HG03565 (cell line): ENCODE measurements at regions not wholly inside any gene's neighbourhood (a gene's known extent, or its start where the extent isn't known, plus 50 kb on each side); places are given as distances from the start of the nearest gene placed in this dataset.
"Not testable (repeated sequence)": the region's sequence is repeated elsewhere in the genome, so short reads cannot be mapped to it uniquely, and the experiment has no call there.

Source experiments
- ATAC-seq: cut with Tn5 transposase; IDR thresholded peaks from one replicate; pipeline ENCODE4 v1.9.1; 2021; ENCODE audit warnings: mild to moderate bottlenecking, moderate library complexity; ENCODE audit not compliant: unreplicated experiment

GRCh38 chr13:44853641-44854040 lies 135.6 kb downstream of the NUFIP1 start:
- ATAC-seq: no peak

DNA sequence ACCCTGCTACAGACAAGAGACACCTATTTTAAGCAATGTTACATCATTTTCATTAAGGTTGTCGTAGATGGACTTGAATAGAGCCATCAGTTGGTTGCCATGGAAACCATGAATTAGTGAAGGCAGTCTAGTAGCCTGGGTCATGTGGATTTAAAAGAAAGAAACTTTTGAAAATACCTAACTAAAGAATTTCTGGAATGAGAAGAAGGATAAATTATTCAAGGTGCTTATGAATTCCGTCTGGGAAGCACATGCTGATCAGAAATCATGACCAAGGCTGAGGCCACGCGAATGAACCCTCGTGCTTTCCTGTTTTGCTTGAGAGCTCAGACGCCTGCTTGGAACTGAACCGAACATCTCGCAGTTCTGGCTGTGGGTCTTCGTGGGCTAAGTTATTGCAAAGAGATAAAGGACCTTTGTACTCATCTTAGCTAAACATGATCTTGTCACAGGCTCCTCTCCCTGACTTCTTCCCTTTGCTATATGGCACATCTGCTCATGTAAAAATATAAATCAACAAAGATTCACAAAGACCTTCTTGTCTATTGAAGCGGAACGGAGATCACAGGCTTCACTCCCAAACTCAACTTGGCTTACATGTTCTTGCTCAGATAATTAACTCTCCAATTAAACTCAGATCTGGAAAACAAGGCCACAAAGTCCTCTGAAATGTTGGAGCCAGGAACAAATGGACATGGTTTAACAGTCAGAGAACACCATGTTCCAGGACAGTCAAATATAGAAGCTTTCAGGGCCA lies 140.2 kb downstream of the NUFIP1 start:
- ATAC-seq: no peak

DNA sequence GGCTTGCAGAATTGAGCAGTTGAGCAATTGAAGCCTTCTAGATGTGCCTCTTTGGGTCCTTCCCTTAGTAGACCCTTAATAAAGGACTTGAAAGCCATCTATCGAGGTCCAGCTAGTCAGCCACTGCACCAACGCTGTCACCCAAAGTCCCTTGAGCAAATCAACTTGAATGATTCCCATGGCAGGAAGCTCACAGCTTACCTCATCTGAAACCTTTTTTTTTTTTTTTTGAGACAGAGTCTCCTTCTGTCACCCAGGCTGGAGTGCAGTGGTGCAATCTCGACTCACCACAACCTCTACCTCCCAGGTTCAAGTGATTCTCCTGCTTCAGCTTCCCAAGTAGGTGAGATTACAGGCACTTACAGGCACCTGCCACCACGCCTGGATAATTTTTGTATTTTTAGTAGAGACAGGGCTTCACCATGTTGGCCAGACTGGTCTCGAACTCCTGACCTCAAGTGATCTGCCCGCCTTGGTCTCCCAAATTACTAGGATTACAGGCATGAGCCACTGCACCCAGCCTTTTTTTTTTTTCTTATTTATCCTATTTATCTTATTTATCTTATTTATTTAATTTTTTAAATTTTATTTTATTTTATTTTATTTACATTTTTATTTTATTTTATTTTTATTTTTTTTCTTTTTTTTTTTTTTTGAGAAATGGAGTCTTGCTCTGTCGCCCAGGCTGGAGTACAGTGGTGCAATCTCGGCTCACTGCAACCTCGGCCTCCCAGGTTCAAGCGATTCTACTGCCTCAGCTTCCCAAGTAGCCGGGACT lies 143.8 kb downstream of the NUFIP1 start:
- not testable (repeated sequence) for ATAC-seq

DNA sequence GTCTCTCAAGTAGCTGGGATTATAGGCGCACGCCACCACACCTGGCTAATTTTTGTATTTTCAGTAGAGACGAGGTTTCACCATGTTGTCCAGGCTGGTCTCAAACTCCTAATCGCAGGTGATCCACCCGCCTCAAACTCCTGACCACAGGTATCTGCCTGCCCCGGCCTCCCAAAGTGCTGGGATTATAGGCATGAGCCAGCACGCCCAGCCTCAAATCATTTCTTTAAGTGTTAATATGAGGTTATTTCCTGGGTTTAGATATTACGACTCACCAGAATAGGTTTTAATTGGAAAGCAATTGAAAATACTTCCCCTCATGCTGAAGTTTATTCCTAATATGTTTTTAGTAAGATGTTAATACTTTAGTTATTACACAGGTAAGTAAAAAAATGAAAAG lies 144.5 kb downstream of the NUFIP1 start:
- no peak for ATAC-seq

- no peak for ATAC-seq
Observed at GRCh38 chr13:44843403-44843802, 145.9 kb downstream of the NUFIP1 start.

- no peak for ATAC-seq
Observed at GRCh38 chr13:44842158-44842557, 147.1 kb downstream of the NUFIP1 start.

GRCh38 chr13:44840131-44840530 lies 149.1 kb downstream of the NUFIP1 start:
- ATAC-seq: no peak

DNA sequence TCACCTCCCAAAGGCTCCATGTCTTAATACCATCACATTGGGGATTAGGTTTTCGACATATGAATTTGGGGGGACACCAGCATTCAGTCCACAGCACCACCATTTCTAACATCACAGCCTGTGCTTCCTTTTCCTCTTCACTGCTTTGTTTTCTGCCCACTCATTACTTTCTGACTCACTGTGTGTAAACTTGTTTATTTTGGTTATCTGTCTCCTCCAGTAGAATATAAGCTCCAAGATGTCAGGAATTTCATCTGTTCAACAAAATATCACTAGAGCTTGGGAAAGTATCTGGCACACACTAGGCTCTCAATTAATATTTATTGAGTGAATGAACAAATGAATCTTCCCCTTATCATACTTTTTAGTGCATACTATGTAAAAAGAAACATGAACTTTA lies 152.0 kb downstream of the NUFIP1 start:
- no peak for ATAC-seq

- no peak for ATAC-seq
Observed at GRCh38 chr13:44834404-44834803, 154.9 kb downstream of the NUFIP1 start.

DNA sequence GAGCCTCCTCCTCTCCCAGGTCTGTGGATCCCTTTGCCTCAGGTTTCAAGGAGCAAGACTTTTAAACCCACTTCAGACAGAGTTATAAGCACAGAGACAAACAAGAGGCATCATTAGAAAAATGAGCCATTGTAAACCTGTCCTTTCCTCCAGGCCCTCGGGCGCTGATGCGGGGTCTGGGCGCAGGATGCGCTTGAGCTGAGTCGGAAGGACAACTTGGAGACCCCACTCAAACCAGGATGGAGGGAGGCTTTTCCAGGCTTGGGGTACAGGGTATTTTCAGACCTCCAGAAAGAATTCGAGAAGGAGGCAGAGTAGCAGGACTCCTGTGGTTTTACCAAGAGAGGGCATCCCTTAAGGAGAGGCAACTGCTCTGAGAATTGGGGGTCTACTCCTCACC lies 155.6 kb downstream of the NUFIP1 start:
- no peak for ATAC-seq

DNA sequence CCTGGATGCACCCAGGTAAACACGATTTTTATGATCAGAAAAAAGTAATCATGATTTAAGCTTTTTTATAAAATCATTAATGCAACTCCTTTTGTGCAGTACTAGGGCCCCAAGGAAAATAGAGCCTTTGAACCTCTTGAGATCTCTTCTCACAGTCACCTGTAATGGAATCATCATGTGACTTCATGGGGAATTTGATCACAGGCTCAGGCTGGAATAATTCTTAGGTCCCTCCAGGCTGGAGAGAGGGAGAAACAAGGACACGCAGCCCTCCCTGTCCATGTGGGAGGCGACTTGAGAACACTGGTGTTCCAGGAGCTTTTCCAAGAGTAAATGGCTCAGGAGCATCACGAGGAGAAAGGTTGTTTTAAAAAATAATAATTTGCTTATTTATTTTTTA lies 156.1 kb downstream of the NUFIP1 start:
- ATAC-seq: no peak

DNA sequence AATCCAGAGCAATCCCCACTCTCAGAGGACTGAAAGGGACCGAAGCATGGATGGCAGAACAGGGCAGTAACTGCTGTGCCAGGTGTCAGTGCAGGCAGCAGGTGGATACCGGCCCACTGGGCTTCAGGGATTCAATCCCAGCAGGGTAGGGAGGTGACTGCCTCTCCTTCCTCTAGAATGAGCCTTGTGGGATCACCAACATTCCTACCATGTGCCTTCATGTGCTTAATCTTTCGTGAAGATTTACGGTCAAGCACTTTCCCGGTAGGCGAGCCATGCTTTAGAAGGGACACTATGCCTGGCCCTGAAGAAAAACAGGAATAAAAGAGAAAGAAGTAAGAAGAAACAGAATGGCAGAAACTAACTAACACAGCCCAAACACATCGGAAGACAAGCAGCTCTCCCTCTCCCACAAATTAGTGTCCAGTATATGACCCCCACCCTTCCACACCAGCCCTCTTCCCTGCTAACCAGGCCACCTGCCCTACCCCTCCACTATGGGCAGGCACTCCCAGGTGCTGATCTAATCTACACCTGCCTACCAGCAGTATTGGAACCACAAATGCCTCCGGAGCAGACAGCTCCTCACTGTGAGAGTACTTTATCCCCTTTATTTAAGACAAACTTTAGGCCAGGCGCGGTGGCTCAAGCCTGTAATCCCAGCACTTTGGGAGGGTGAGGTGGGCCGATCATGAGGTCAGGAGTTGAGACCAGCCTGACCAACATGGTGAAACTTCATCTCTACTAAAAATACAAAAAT lies 162.5 kb downstream of the NUFIP1 start:
- no peak for ATAC-seq

DNA sequence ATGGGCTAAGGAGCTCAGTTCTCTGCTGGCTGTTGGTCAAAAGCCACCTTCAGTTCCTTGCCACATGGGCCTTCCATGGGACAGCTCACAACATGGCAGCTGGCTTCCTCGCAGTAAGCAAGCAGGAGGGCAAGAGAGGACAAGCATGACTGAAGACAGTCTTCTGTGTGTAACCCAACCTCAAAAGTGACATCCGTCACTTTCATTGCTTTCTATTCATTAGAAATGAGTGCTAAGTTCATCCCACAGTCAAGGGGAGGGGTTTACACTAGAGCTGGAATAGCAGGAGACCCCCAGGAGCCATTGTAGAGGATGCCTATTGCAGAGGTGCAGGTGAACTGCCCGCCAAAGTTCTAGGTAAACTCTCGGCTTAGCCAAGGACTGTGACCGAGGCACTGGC lies 163.3 kb downstream of the NUFIP1 start:
- ATAC-seq: no peak

DNA sequence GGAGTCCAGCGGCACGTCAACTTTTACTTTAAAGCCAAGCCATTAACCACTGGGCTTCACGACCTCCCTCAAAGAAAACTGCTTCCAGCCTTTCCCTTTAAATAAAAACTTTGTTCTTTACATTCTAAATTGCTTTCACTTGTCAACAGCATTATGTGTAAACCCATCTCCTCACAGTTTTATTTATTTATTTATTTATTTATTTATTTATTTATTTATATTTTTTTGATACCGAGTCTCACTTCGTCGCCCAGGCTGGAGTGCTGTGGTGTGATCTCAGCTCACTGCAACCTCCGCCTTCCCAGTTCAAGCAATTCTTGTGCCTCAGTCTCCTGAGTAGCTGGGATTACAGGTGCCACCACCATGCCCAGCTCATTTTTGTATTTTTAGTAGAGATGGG lies 165.7 kb downstream of the NUFIP1 start:
- ATAC-seq: not testable (repeated sequence)

- no peak for ATAC-seq
Observed at GRCh38 chr13:44822291-44822690, 167.0 kb downstream of the NUFIP1 start.

- ATAC-seq: no peak
Observed at GRCh38 chr13:44819772-44820171, 169.5 kb downstream of the NUFIP1 start.

GRCh38 chr13:44819245-44819644 lies 170.0 kb downstream of the NUFIP1 start:
- no peak for ATAC-seq

GRCh38 chr13:44818428-44818827 lies 170.8 kb downstream of the NUFIP1 start:
- no peak for ATAC-seq

DNA sequence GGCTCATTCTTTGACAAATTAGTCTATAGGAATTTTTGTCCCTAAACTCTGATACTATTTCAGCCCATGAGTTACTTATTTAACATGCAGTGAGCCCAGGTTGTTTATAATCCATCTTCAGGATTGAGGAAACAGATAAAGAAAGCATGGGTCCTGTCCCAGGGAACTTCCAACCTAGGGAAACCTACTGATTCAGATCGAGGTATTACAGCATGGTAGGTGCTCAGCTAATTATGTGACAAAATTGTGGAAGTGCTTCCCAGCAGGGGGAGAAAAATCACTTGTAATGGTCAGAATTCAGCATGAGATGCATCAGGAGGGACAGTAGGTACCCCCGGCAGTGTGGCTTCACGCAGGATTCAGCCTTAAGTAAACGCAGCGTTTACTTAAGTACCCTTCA lies 171.3 kb downstream of the NUFIP1 start:
- no peak for ATAC-seq

- no peak for ATAC-seq
Observed at GRCh38 chr13:44817131-44817671, 172.1 kb downstream of the NUFIP1 start.

DNA sequence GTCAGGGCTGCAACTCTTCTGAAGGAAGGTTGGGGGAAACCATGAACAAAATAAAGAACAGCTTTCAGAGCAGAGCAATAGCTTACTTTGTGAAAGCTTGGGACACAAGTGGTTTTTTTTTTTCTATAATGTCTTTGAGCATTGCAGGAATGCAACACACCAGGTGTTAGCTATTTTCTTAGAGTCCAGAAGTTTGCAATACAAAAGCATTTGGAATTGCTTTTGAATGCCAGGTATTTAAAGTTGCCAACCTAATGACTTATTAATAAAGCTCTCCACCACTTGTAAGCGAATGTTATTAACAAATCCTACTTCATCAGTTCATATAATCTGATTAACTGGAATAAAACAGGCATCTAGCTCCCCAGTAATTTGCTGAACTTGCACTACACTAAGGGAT lies 172.6 kb downstream of the NUFIP1 start:
- no peak for ATAC-seq
